HCT116 (cell line): ENCODE measurements at regions not wholly inside any gene's neighbourhood (a gene's known extent, or its start where the extent isn't known, plus 50 kb on each side); places are given as distances from the start of the nearest gene placed in this dataset.

Experiments used
- ATAC-seq: fragments of 200-7000 bp; cut with Tn5 transposase; 2 replicates; pipeline ENCODE4 v1.9.1; 2020; ENCODE audit warnings: mild to moderate bottlenecking, moderate library complexity
- BruUV-seq: library from RNA; stranded (reverse); fragments of 400-500 nt; replicated peaks from 2 replicates; lab custom pipeline; 2021; lab: Mats Ljungman, UMichigan
- CTCF ChIA-PET: fragments of 300-600 bp; sonication (Branson Sonifier 250); formaldehyde crosslinking; loops from one replicate; lab custom pipeline; 2021; ENCODE audit warnings: antibody characterized with exemption; lab: Charles Lee
- POLR2A ChIA-PET: fragments of 300-600, 350-600 bp; sonication (Branson Sonifier 250); formaldehyde crosslinking; loops from one replicate; lab custom pipeline; 2021; ENCODE audit warnings: antibody characterized with exemption; lab: Charles Lee
- RAD21 ChIA-PET, 2 experiments: fragments of 300-600 bp; sonication (Branson Sonifier 250); formaldehyde crosslinking; loops; one replicate each; lab custom pipeline; 2023; ENCODE audit warnings: low total read pairs in 2 of 2; ENCODE audit not compliant: uncharacterized antibody in 2 of 2, unreplicated experiment in 2 of 2, low non-redundant PET in 1 of 2; lab: Charles Lee
- DNase-seq: peaks from one replicate; pipeline ENCODE4 v3.0.0-alpha.2; 2010; ENCODE audit warnings: low read depth, low spot score
- H2AFZ ChIP-seq: fragments of 200-600 bp; shearing (Covaris generic), sonication (generic); 2 replicates; pipeline ENCODE4 v1.6.1; 2017; ENCODE audit warnings: low read depth, mixed run types, mixed read lengths, antibody characterized with exemption, low read length; ENCODE audit not compliant: poor library complexity, severe bottlenecking
- H3K27ac ChIP-seq: 2 replicates; pipeline ENCODE4 v1.5.1; 2012; ENCODE audit warnings: low read depth, low read length
- H3K27me3 ChIP-seq: fragments of 200-600 bp; sonication (generic); 2 replicates; pipeline ENCODE4 v1.6.1; 2016; ENCODE audit warnings: mixed run types, low read length, mixed read lengths; ENCODE audit not compliant: insufficient read depth
- H3K36me3 ChIP-seq, 2 experiments: fragments of 200-500 bp in 1 of 2; fragments of 200-600 bp in 1 of 2; sonication (Bioruptor generic) in 1 of 2; sonication (generic) in 1 of 2; 2 replicates each; pipeline versions ENCODE4 v1.5.1 to v1.6.1; 2014 to 2016; ENCODE audit warnings: low read length in 2 of 2, inconsistent platforms in 1 of 2, mixed read lengths in 1 of 2, mixed run types in 1 of 2; ENCODE audit not compliant: insufficient read depth in 2 of 2, control insufficient read depth in 1 of 2
- H3K4me1 ChIP-seq, 2 experiments: fragments of 200-600 bp in 1 of 2; sonication (generic) in 1 of 2; 2 replicates each; pipeline versions ENCODE4 v1.5.1 to v1.6.1; 2012 to 2017; ENCODE audit warnings: low read length in 2 of 2, inconsistent platforms in 1 of 2, mild to moderate bottlenecking in 1 of 2, mixed read lengths in 1 of 2, mixed run types in 1 of 2, moderate library complexity in 1 of 2; ENCODE audit not compliant: insufficient read depth in 2 of 2, control insufficient read depth in 1 of 2
- H3K4me2 ChIP-seq: fragments of 200-600 bp; sonication (generic); 2 replicates; pipeline ENCODE4 v1.6.1; 2017; ENCODE audit warnings: mixed run types, low read length, mixed read lengths
- H3K4me3 ChIP-seq, 2 experiments: fragments of 200-600 bp in 1 of 2; sonication (generic) in 1 of 2; replicated peaks in 1 of 2; 2 replicates each; pipeline ENCODE4 v1.5.1; 2011 to 2016; ENCODE audit warnings: low read length in 2 of 2, control low read depth in 1 of 2, low read depth in 1 of 2, mild to moderate bottlenecking in 1 of 2, mixed read lengths in 1 of 2, mixed run types in 1 of 2
- H3K79me2 ChIP-seq: fragments of 200-600 bp; sonication (generic); 2 replicates; pipeline ENCODE4 v1.6.1; 2017; ENCODE audit warnings: mild to moderate bottlenecking, mixed run types, low read length, moderate library complexity, mixed read lengths; ENCODE audit not compliant: insufficient read depth
- H3K9ac ChIP-seq: fragments of 200-600 bp; sonication (generic); 2 replicates; pipeline ENCODE4 v1.6.1; 2016; ENCODE audit warnings: low read length, mixed read lengths
- H3K9me2 ChIP-seq: fragments of 200-600 bp; sonication (generic), shearing (Covaris generic); 2 replicates; pipeline ENCODE4 v1.6.1; 2017; ENCODE audit warnings: mixed run types, mild to moderate bottlenecking, moderate library complexity; ENCODE audit not compliant: insufficient read depth
- H3K9me3 ChIP-seq, 2 experiments: fragments of 200-500 bp in 1 of 2; fragments of 200-600 bp in 1 of 2; sonication (Bioruptor generic) in 1 of 2; sonication (generic) in 1 of 2; 2 replicates each; pipeline ENCODE4 v1.6.1; 2014 to 2017; ENCODE audit warnings: low read length in 2 of 2, mixed read lengths in 2 of 2, inconsistent platforms in 1 of 2, low read depth in 1 of 2, mild to moderate bottlenecking in 1 of 2, mixed run types in 1 of 2, moderate library complexity in 1 of 2; ENCODE audit not compliant: control insufficient read depth in 1 of 2, insufficient read depth in 1 of 2
- H4K20me1 ChIP-seq: fragments of 200-600 bp; sonication (generic), shearing (Covaris generic); 2 replicates; pipeline ENCODE4 v1.6.1; 2017; ENCODE audit warnings: mixed run types, mild to moderate bottlenecking, moderate library complexity; ENCODE audit not compliant: insufficient read depth
- CBX3 ChIP-seq: IDR thresholded peaks from 2 replicates; pipeline ENCODE4 v1.6.1; 2012; ENCODE audit warnings: low read depth
- CEBPB ChIP-seq: IDR thresholded peaks from 2 replicates; pipeline ENCODE4 v1.6.1; 2012; ENCODE audit warnings: low read depth
- CTCF ChIP-seq, 3 experiments: fragments of 200-600 bp in 1 of 3; sonication (generic) in 1 of 3; IDR thresholded peaks in 2 of 3; conservative IDR thresholded peaks in 1 of 3; 2 replicates each; pipeline ENCODE4 v1.5.1; 2012 to 2017; ENCODE audit warnings: low read depth in 2 of 3, low read length in 2 of 3, antibody characterized with exemption in 1 of 3, borderline replicate concordance in 1 of 3, control low read depth in 1 of 3, mild to moderate bottlenecking in 1 of 3, mixed read lengths in 1 of 3, mixed run types in 1 of 3, moderate library complexity in 1 of 3; ENCODE audit not compliant: insufficient read depth in 1 of 3
- EGR1 ChIP-seq: IDR thresholded peaks from 2 replicates; pipeline ENCODE4 v1.6.1; 2012; ENCODE audit warnings: low read depth
- ELF1 ChIP-seq: IDR thresholded peaks from 2 replicates; pipeline ENCODE4 v1.6.1; 2012; ENCODE audit warnings: low read depth, borderline replicate concordance
- EZH2phosphoT487 ChIP-seq: fragments of 200-600 bp; IDR thresholded peaks from 2 replicates; pipeline ENCODE4 v1.6.1; 2018; ENCODE audit warnings: antibody characterized with exemption, borderline replicate concordance
- FOSL1 ChIP-seq: IDR thresholded peaks from 2 replicates; pipeline ENCODE4 v1.6.1; 2012; ENCODE audit warnings: low read depth
- JUND ChIP-seq: IDR thresholded peaks from 2 replicates; pipeline ENCODE4 v1.6.1; 2012
- MAX ChIP-seq: IDR thresholded peaks from 2 replicates; pipeline ENCODE4 v1.6.1; 2012
- POLR2A ChIP-seq: IDR thresholded peaks from 2 replicates; pipeline ENCODE4 v1.7.0; 2011; ENCODE audit warnings: borderline replicate concordance; ENCODE audit not compliant: insufficient read depth, insufficient read length; ENCODE audit errors: extremely low read depth
- POLR2AphosphoS5 ChIP-seq: IDR thresholded peaks from 2 replicates; pipeline ENCODE4 v1.6.1; 2011; ENCODE audit warnings: mild to moderate bottlenecking, low read depth, low read length, moderate library complexity
- REST ChIP-seq: IDR thresholded peaks from 2 replicates; pipeline ENCODE4 v1.6.1; 2012; ENCODE audit warnings: low read depth
- SP1 ChIP-seq: IDR thresholded peaks from 2 replicates; pipeline ENCODE4 v1.6.1; 2012; ENCODE audit warnings: low read depth
- SRF ChIP-seq: IDR thresholded peaks from 2 replicates; pipeline ENCODE4 v1.6.1; 2012; ENCODE audit warnings: low read depth
- TCF7L2 ChIP-seq: IDR thresholded peaks from 2 replicates; pipeline ENCODE4 v1.7.0; 2011; ENCODE audit warnings: borderline replicate concordance, inconsistent platforms; ENCODE audit not compliant: insufficient read depth, insufficient read length; ENCODE audit errors: extremely low read depth
- ZBTB33 ChIP-seq: IDR thresholded peaks from 2 replicates; pipeline ENCODE4 v1.6.1; 2011; ENCODE audit warnings: mild to moderate bottlenecking, low read length, moderate library complexity; ENCODE audit not compliant: insufficient replicate concordance; ENCODE audit errors: extremely low read depth
- ZFX ChIP-seq: fragments of 450-650 bp; IDR thresholded peaks from 2 replicates; pipeline ENCODE4 v1.6.1; 2017
- ZNF274 ChIP-seq: fragments of 200-500 bp; sonication (Bioruptor generic); IDR thresholded peaks from 2 replicates; pipeline ENCODE4 v1.6.1; 2014; ENCODE audit warnings: mild to moderate bottlenecking, low read depth, low read length, inconsistent platforms
- intact Hi-C: fragments of 100-400 bp; cut with micrococcal nuclease; formaldehyde crosslinking; loops from 2 replicates; pipeline ENCODE4 v1.10.0; 2022

DNA sequence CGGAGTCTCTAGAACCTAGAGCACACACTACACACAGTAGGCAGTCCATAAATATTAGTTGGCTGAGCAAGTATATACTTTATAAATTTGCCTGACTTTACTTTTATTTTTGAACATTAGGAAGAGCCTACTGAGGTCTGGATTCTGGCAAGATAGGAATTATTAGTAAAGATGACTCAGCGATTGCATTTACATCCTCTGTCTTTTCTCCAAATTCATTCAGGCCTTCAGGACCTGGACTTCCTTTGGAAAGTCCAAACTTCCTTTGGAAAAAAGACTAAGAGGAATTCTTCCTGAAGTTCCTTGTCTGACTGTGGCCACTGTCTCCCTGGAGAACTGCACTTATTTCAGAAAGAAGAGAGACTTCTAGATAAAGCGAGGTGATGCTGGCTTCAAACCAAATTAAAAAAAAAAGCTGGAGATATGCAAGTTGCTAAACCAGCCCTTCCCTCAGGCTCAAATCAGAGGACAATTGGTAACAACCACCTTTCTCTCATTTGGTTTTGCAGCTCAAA, 251.3 kb downstream of the GAS1 start:
- Histone ChIP-seq H3K27ac (no peak overlapping the region), H3K4me2 (no peak overlapping the region), H3K27me3 (peaks cover 66% of the 10 kb centered on the region), H2AFZ (no peak overlapping the region), H3K4me1 (no peaks in the 10 kb centered on the region), H3K9me2 (no peaks in the 10 kb centered on the region), H4K20me1 (no peaks in the 10 kb centered on the region), H3K9ac (no peak overlapping the region), H3K36me3 (no peaks in the 10 kb centered on the region), H3K79me2 (no peaks in the 10 kb centered on the region), H3K4me3 (no peak overlapping the region), H3K9me3 (no peaks in the 10 kb centered on the region)
- intact Hi-C loops = no loop called here
- ATAC-seq = no peak
- ChIA-PET RAD21 (no interaction called here), POLR2A (no interaction called here), CTCF (no interaction called here)
- DNase-seq = no peak
- TF ChIP-seq REST (no peak), EZH2phosphoT487 (no peak), SP1 (no peak), ZBTB33 (no peak), TCF7L2 (no peak), POLR2A (no peak), EGR1 (no peak), JUND (no peak), ZFX (no peak), SRF (no peak), MAX (no peak), CTCF (IDR thresholded peaks at IDR 0.05 in 2 of 3, conservative IDR thresholded peaks at IDR 0.05 in 1 of 3; ENCODE audit: borderline replicate concordance in 1 of 3, insufficient read depth in 1 of 3, low read depth in 2 of 3, low read length in 2 of 3) (no peak), CEBPB (no peak), ELF1 (no peak), FOSL1 (no peak), CBX3 (no peak), POLR2AphosphoS5 (no peak), ZNF274 (no peak)
- BruUV-seq = no TSS peak
